ENCODE measurements at regions not wholly inside any gene's neighbourhood (a gene's known extent, or its start where the extent isn't known, plus 50 kb on each side); places are given as distances from the start of the nearest gene placed in this dataset.

DNA sequence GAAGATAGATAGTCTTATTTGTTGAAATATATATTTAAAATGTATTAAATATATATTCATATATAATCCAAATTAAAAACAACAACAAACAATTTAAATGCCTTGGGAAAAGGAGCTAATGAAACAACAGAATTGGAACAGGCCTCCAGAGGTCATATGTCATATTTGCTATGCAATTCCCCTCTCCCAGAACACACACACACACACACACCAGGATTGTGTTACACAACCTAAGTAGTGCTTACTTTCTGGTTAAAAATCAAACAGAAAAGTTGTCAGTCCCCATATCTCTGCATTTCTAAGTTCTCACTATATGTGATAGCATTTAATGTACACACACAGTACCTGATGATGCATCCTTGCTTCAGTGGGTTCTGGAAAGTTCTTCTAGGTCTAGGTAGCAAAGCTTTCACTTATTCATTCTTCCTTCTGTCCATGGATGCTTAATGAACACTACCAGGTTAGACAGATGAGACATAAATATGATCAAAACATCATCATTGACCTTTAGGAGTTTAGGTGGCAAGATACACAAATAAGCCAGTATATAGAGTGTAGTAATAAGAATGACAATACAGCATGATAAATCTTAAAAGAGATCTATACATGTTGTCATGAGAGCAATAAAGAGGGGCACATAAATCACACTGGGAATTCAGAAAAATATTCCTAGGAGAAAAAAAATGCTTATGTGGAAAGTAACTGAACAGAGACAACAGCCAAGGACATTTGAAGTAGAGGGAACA lies 662.8 kb downstream of the PTPRC start:
- TF ChIP-seq, protein P1, sequence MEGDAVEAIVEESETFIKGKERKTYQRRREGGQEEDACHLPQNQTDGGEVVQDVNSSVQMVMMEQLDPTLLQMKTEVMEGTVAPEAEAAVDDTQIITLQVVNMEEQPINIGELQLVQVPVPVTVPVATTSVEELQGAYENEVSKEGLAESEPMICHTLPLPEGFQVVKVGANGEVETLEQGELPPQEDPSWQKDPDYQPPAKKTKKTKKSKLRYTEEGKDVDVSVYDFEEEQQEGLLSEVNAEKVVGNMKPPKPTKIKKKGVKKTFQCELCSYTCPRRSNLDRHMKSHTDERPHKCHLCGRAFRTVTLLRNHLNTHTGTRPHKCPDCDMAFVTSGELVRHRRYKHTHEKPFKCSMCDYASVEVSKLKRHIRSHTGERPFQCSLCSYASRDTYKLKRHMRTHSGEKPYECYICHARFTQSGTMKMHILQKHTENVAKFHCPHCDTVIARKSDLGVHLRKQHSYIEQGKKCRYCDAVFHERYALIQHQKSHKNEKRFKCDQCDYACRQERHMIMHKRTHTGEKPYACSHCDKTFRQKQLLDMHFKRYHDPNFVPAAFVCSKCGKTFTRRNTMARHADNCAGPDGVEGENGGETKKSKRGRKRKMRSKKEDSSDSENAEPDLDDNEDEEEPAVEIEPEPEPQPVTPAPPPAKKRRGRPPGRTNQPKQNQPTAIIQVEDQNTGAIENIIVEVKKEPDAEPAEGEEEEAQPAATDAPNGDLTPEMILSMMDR (conservative IDR thresholded peaks at IDR 0.05; ENCODE audit: low read depth, low read length), result no peak
- TF ChIP-seq EZH2 (IDR thresholded peaks at IDR 0.05; ENCODE audit: borderline replicate concordance, low read depth, low read length, poor library complexity, severe bottlenecking), result no peak

Data from A673 (cell line).